ENCODE measurements at regions not wholly inside any gene's neighbourhood (a gene's known extent, or its start where the extent isn't known, plus 50 kb on each side); places are given as distances from the start of the nearest gene placed in this dataset.
A peak's percentile ranks its signal among the peaks of the same experiment; 100 is the strongest.
"Not testable (repeated sequence)": the region's sequence is repeated elsewhere in the genome, so short reads cannot be mapped to it uniquely, and the experiment has no call there.

DNA sequence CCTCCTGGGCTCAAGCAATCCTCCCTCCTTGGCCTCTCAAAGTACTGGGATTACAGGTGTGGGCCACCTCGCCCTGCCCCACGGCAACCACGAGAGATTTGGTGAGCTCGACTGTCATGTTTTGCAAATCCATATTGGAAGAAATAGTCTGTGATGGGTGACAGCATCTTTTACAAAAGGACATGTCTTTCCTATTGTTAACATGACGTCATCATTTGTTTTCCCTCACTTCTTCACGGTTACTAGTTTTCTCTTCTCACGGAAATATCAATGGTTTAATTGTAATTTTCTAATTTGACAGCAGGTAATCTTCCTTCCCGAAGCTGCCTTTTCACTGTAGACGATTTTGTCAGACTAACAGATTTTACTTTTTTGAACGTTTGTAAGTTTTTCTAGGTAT lies 110.8 kb upstream of the GREM2 start:
- no CpG with 5 or more reads among the region's 10 CpGs for WGBS (ENCODE audit: insufficient coverage)

DNA sequence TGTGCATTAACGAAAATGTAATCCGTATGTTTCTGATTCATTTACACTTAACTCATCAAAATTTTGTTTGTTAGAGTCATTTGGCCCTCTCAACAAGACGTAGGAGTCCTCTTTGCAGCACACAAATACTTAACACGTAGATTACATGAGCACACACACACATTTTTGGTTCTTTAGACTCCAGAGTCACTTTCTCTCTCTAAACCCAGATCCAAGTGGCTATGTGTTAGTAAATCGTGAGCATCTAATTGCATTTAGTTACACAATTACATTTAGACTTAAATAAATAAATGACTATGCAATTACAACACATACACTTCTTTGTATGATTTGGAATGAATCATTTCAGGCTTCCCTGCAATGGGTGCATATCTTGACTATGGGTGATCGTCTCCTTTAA lies 109.0 kb upstream of the GREM2 start:
- Histone ChIP-seq H3K36me3 (ENCODE audit: control insufficient read depth, insufficient read depth, low read length) (no peaks in the 10 kb centered on the region), H3K4me1 (ENCODE audit: control insufficient read depth, insufficient read depth, low read length) (no peaks in the 10 kb centered on the region), H3K27ac (ENCODE audit: low read length) (no peak overlapping the region), H3K27me3 (ENCODE audit: control insufficient read depth, insufficient read depth, low read length) (no peaks in the 10 kb centered on the region), H3K4me3 (ENCODE audit: low read length) (no peak overlapping the region), H3K9me3 (replicated peaks; ENCODE audit: control insufficient read depth, low read depth, low read length) (no peaks in the 10 kb centered on the region)
- no CpG with 5 or more reads among the region's 6 CpGs for WGBS (ENCODE audit: insufficient coverage)
- no peak for DNase-seq

More for the DNA sequence above, 110.8 kb upstream of the GREM2 start:
- Histone ChIP-seq H3K9me3 (replicated peaks; ENCODE audit: control insufficient read depth, low read depth, low read length) (no peaks in the 10 kb centered on the region), H3K4me1 (ENCODE audit: control insufficient read depth, insufficient read depth, low read length) (no peaks in the 10 kb centered on the region), H3K4me3 (ENCODE audit: low read length) (no peak overlapping the region), H3K27ac (ENCODE audit: low read length) (no peak overlapping the region), H3K36me3 (ENCODE audit: control insufficient read depth, insufficient read depth, low read length) (no peaks in the 10 kb centered on the region), H3K27me3 (ENCODE audit: control insufficient read depth, insufficient read depth, low read length) (no peaks in the 10 kb centered on the region)
- DNase-seq, result no peak

DNA sequence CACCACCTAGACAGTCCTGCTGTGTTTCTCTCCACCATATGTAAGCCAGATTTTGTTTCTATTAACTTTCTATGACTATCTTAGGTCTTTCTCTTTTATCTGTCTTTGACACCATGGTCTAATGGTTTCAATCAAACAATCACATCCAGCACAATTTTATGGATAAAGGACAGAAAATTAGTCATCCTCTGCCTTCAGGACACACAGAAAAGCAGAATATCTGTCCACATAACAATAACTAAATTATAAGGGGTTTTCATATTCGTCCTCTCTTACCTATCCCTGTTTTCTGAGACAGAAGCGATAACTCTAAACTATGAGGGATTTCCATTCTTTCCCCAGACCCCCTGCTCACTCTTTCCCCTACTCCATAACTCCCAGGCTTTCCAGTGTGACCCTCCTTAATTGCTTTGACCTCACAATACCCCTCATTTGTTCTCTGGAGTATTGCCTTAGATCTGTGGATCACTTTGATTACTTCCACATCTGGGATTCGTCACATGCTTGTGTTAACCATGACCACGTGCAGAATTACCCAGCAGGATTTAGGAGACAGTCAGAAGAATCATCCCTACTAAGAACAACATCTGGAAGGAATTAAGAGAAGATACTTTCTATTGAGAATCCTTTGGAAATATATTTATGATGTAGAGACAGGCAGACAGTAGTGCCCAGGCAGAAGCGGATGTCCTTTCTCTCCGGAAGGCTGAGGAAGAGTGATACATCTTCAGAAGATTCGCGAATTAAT lies 108.2 kb upstream of the GREM2 start:
- WGBS (ENCODE audit: insufficient coverage), result 36% methylated on average over 1 of the region's 8 CpGs
- Histone ChIP-seq H3K36me3 (ENCODE audit: control insufficient read depth, insufficient read depth, low read length) (no peaks in the 10 kb centered on the region), H3K4me3 (ENCODE audit: low read length) (no peak overlapping the region), H3K27me3 (ENCODE audit: control insufficient read depth, insufficient read depth, low read length) (no peaks in the 10 kb centered on the region), H3K27ac (ENCODE audit: low read length) (no peak overlapping the region), H3K4me1 (ENCODE audit: control insufficient read depth, insufficient read depth, low read length) (no peaks in the 10 kb centered on the region), H3K9me3 (replicated peaks; ENCODE audit: control insufficient read depth, low read depth, low read length) (no peaks in the 10 kb centered on the region)
- DNase-seq, result peak; percentile 54

DNA sequence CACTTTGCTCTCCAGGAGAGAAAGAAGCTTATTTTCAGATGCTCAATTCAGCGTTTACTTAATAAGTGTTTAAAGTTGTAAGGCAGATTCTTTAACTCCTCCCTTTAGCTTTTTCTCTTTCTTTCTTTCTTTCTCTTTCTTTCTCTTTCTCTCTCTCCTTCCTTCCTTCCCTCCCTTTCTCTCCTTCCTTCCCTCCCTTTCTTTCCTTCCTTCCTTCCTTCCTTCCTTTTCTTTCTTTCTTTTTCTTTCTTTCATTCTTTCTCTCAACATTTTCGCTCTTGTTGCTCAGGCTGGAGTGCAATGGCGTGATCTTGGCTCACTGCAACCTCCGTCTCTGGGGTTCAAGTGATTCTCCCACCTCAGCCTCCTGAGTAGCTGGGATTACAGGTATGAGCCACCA lies 104.6 kb upstream of the GREM2 start:
- H3K4me1 ChIP-seq (ENCODE audit: control insufficient read depth, insufficient read depth, low read length); H3K4me3 ChIP-seq (ENCODE audit: low read length); H3K27me3 ChIP-seq (ENCODE audit: control insufficient read depth, insufficient read depth, low read length); H3K9me3 ChIP-seq (replicated peaks; ENCODE audit: control insufficient read depth, low read depth, low read length); DNase-seq; H3K27ac ChIP-seq (ENCODE audit: low read length); H3K36me3 ChIP-seq (ENCODE audit: control insufficient read depth, insufficient read depth, low read length): not testable (repeated sequence)
- no CpG with 5 or more reads among the region's 4 CpGs for WGBS (ENCODE audit: insufficient coverage)

DNA sequence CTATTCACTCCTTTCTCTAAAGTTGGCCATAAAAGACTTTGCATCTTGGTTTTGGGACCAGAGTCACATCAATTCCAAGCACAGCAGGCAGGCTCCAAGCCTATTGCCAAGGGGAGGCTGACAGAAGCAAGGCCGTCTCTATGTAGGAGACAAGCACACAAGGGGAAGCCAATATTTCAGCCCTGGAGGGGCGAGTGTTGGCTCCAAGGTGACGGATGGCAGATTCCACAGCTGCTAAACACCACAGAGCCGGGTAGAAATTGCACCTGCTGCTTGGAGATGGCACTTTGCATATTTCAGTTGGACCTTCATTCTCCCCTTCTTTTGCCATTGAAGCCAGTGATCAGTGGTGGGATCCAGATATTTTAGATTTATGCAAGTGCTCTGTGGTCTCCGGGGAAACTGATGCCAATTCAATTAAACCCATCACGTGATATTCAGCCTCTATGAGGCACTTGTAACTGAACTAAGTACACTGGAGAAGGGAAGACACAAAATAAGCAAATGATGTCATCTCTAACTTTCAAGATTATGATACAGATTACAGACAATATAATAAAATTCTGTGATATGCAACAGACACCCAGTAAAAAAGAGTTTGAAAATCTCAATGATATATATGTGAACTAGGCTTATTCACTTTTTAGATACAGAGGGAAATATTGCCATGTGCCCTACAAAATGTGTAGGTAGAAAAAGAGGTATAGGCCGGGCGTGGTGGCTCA lies 102.8 kb upstream of the GREM2 start:
- DNase-seq, result no peak
- no peak overlapping the region for H3K4me3 ChIP-seq (ENCODE audit: low read length)
- H3K27me3 ChIP-seq (ENCODE audit: control insufficient read depth, insufficient read depth, low read length), result no peaks in the 10 kb centered on the region
- 79% methylated on average over 4 of the region's 8 CpGs for WGBS (ENCODE audit: insufficient coverage)
- no peak overlapping the region for H3K27ac ChIP-seq (ENCODE audit: low read length)
- H3K36me3 ChIP-seq (ENCODE audit: control insufficient read depth, insufficient read depth, low read length), result no peaks in the 10 kb centered on the region
- H3K4me1 ChIP-seq (ENCODE audit: control insufficient read depth, insufficient read depth, low read length), result no peaks in the 10 kb centered on the region
- H3K9me3 ChIP-seq (replicated peaks; ENCODE audit: control insufficient read depth, low read depth, low read length), result no peaks in the 10 kb centered on the region

DNA sequence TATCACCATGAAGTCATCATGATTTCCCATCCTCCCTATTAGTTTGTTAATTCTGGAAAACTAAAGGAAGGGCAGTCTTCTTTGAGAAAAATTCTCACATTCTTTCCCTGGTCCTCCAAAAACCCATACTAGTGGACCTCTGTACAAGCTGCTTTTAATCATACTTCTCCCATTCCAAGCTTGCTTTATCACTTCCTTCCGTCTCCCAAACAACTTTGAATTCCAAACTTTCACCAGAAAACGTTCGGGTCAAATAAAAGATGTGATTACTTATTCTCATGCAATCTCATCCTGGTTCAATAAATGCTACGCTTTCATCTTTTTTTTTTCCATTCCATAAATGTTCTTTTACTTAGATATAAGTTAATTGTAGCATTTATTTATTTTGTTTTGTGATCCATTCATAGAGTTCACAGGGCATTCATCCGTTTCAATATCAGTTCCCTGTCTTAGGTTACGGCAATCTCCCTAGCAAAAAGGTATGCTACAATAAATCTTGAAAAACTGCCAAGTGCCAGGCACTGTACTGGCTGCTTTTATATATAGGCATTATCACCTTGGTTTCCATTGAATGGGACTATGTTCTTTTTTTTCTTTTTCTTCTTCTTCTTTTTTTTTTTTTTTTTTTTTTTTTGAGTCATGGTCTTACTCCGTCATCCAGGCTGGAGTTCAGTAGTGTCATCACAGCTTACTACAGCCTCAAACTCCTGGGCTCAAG lies 100.2 kb upstream of the GREM2 start:
- no peaks in the 10 kb centered on the region for H3K4me1 ChIP-seq (ENCODE audit: control insufficient read depth, insufficient read depth, low read length)
- no peak overlapping the region for H3K27ac ChIP-seq (ENCODE audit: low read length)
- no peaks in the 10 kb centered on the region for H3K36me3 ChIP-seq (ENCODE audit: control insufficient read depth, insufficient read depth, low read length)
- H3K9me3 ChIP-seq (replicated peaks; ENCODE audit: control insufficient read depth, low read depth, low read length), result no peaks in the 10 kb centered on the region
- no peak for DNase-seq
- no peak overlapping the region for H3K4me3 ChIP-seq (ENCODE audit: low read length)
- H3K27me3 ChIP-seq (ENCODE audit: control insufficient read depth, insufficient read depth, low read length), result no peaks in the 10 kb centered on the region
- WGBS (ENCODE audit: insufficient coverage), result 100% methylated on average over 1 of the region's 7 CpGs

DNA sequence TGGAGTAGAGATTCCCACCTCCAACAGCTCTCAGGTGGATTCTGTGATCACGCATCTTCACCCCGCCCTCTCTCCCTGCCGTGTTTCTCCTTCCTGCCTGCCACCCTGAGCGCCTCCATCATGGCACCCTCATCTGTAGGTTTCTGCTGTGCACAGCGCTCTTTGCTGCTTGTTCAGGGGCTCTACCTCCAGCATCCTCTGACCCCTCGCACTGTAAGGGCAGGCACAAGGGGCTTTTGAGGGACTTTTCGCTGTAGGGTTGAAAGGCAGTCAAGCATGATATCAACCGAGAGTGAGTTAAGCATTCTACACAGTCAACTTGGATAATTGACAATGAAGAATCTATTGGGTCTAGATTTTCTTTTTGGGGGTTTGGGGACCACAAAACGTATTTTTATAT lies 99.1 kb upstream of the GREM2 start:
- Histone ChIP-seq H3K9me3 (replicated peaks; ENCODE audit: control insufficient read depth, low read depth, low read length) (no peaks in the 10 kb centered on the region), H3K4me3 (ENCODE audit: low read length) (no peak overlapping the region), H3K27me3 (ENCODE audit: control insufficient read depth, insufficient read depth, low read length) (no peaks in the 10 kb centered on the region), H3K4me1 (ENCODE audit: control insufficient read depth, insufficient read depth, low read length) (no peaks in the 10 kb centered on the region), H3K36me3 (ENCODE audit: control insufficient read depth, insufficient read depth, low read length) (no peaks in the 10 kb centered on the region), H3K27ac (ENCODE audit: low read length) (no peak overlapping the region)
- DNase-seq, result no peak
- 87% methylated on average over 8 of the region's 9 CpGs for WGBS (ENCODE audit: insufficient coverage)

DNA sequence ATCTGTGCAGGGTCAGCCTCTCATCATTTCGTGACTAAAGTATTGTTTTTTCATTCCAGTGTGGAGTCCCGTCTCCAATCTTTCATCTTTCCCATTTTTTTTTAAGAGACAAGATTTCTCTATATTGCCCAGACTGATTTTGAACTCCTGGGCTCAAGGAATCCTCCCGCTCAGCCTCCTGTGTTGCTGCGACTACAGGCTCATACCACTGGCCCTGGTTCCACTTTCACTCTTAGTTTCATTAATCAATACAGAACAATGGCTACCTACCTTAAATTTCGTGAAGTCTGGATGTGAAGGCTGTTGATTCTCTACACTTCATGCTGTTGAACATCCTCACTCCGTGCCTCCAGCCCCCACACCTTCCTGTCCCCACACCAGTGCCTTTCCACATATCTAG lies 97.7 kb upstream of the GREM2 start:
- no peak for DNase-seq
- no peaks in the 10 kb centered on the region for H3K36me3 ChIP-seq (ENCODE audit: control insufficient read depth, insufficient read depth, low read length)
- no peaks in the 10 kb centered on the region for H3K9me3 ChIP-seq (replicated peaks; ENCODE audit: control insufficient read depth, low read depth, low read length)
- no peak overlapping the region for H3K27ac ChIP-seq (ENCODE audit: low read length)
- no peaks in the 10 kb centered on the region for H3K4me1 ChIP-seq (ENCODE audit: control insufficient read depth, insufficient read depth, low read length)
- H3K4me3 ChIP-seq (ENCODE audit: low read length), result no peak overlapping the region
- 72% methylated on average over 6 of the region's 6 CpGs for WGBS (ENCODE audit: insufficient coverage)
- H3K27me3 ChIP-seq (ENCODE audit: control insufficient read depth, insufficient read depth, low read length), result no peaks in the 10 kb centered on the region

DNA sequence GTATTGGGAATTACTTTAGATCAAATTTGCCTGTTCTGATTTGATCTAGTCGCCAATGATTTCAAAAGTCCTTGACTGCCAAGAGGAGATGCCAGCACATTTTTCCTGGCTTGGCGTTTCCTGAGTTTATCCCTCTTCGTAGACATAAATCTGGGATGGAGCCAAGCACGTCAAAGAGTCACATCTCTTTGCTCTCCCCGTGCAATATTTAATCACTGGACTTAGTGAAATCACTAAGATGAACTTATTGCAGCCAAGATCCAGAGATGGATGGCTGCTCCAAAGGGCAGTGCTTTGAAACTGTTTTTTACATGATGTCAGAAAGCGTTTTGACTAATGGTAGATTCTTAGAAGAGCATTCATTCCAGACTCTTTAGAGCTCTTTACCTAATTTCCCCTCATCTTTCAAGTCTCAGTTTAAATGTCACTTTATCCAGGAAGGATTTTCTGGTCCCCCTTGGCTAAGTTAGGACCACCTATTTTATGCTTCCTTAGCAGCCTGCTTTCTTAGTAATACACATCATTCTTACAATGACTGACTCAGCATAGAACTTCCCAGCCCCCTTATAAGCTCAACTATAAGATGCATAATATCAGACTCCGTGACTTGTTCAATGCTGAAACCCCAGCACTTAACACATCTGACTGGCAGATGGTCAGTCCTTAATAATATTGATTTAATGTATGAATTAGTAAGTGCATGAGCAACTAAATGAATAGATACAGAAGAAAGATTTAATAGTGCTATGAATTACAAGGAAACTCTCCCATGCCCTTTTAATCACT lies 94.4 kb upstream of the GREM2 start:
- H3K27me3 ChIP-seq (ENCODE audit: control insufficient read depth, insufficient read depth, low read length), result no peaks in the 10 kb centered on the region
- H3K9me3 ChIP-seq (replicated peaks; ENCODE audit: control insufficient read depth, low read depth, low read length), result no peaks in the 10 kb centered on the region
- no peak overlapping the region for H3K27ac ChIP-seq (ENCODE audit: low read length)
- H3K36me3 ChIP-seq (ENCODE audit: control insufficient read depth, insufficient read depth, low read length), result no peaks in the 10 kb centered on the region
- H3K4me3 ChIP-seq (ENCODE audit: low read length), result no peak overlapping the region
- DNase-seq, result peak; percentile 54
- WGBS (ENCODE audit: insufficient coverage), result 42% methylated on average over 3 of the region's 7 CpGs
- no peaks in the 10 kb centered on the region for H3K4me1 ChIP-seq (ENCODE audit: control insufficient read depth, insufficient read depth, low read length)

DNA sequence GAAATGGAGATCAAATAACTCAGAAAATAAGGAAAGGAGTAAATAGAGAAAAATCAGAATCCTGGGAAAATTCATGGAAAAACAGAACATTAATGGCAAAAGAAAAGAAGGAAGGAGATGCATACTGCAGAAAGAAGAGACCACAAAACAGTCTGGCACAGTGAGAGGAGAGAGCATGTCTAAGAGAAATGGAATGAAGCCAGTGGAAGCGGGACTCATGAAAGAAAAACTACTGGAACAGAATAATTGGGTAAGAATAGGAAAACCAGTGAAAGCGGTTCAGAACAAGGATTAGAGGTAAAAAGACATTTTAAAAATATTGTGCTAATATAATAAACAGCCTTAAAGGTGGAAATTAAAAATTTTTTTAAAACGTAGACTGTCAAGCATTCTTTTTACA lies 93.6 kb upstream of the GREM2 start:
- H3K4me1 ChIP-seq (ENCODE audit: control insufficient read depth, insufficient read depth, low read length), result no peaks in the 10 kb centered on the region
- H3K27ac ChIP-seq (ENCODE audit: low read length), result no peak overlapping the region
- no peaks in the 10 kb centered on the region for H3K9me3 ChIP-seq (replicated peaks; ENCODE audit: control insufficient read depth, low read depth, low read length)
- H3K36me3 ChIP-seq (ENCODE audit: control insufficient read depth, insufficient read depth, low read length), result no peaks in the 10 kb centered on the region
- H3K4me3 ChIP-seq (ENCODE audit: low read length), result no peak overlapping the region
- no CpG with 5 or more reads among the region's 3 CpGs for whole genome bisulfite sequencing (ENCODE audit: insufficient coverage)
- H3K27me3 ChIP-seq (ENCODE audit: control insufficient read depth, insufficient read depth, low read length), result no peaks in the 10 kb centered on the region
- peak; percentile 86 for DNase-seq

Measured in muscle of leg (tissue), 3 donors.